IPS DF 6.9 (cell line): ENCODE measurements at regions not wholly inside any gene's neighbourhood (a gene's known extent, or its start where the extent isn't known, plus 50 kb on each side); places are given as distances from the start of the nearest gene placed in this dataset.

Source experiments
- DNase-seq: peaks from one replicate; pipeline ENCODE4 v3.0.0-alpha.2; 2013; ENCODE audit warnings: low read depth, low spot score
- H3K27ac ChIP-seq: one replicate; pipeline ENCODE4 v1.5.1; 2013; ENCODE audit warnings: low read length, control low read depth
- H3K27me3 ChIP-seq: 2 replicates; pipeline ENCODE4 v1.6.1; 2013; ENCODE audit warnings: mild to moderate bottlenecking, low read length; ENCODE audit not compliant: control insufficient read depth, insufficient read depth
- H3K36me3 ChIP-seq: 2 replicates; pipeline ENCODE4 v1.6.1; 2013; ENCODE audit warnings: low read length; ENCODE audit not compliant: control insufficient read depth, insufficient read depth
- H3K4me1 ChIP-seq: 2 replicates; pipeline ENCODE4 v1.6.1; 2013; ENCODE audit warnings: low read length; ENCODE audit not compliant: control insufficient read depth, insufficient read depth
- H3K4me3 ChIP-seq: 2 replicates; pipeline ENCODE4 v1.5.1; 2013; ENCODE audit warnings: mild to moderate bottlenecking, low read length
- H3K9me3 ChIP-seq: 2 replicates; pipeline ENCODE4 v1.6.1; 2013; ENCODE audit warnings: low read length, inconsistent platforms; ENCODE audit not compliant: control insufficient read depth, insufficient read depth
- WGBS: extraction: QIAGEN DNeasy Blood & Tissue Kit; methylation state at CpG from one replicate; pipeline ENCODE4 v1.1.7; 2013; ENCODE audit warnings: mixed read lengths, missing lambda C conversion rate; ENCODE audit not compliant: insufficient read length, insufficient coverage; 5-methylcytosine and 5-hydroxymethylcytosine counted together

- H3K27ac ChIP-seq: no peak overlapping the region
- no peaks in the 10 kb centered on the region for H3K36me3 ChIP-seq
- no peak for DNase-seq
- H3K4me1 ChIP-seq: no peaks in the 10 kb centered on the region
- no peaks in the 10 kb centered on the region for H3K27me3 ChIP-seq
- WGBS: no CpG with 5 or more reads among the region's 4 CpGs
- H3K9me3 ChIP-seq: no peaks in the 10 kb centered on the region
- no peak overlapping the region for H3K4me3 ChIP-seq
These were observed 1835.8 kb upstream of the TENM3 start for GRCh38 chr4:180407275-180407885.

- WGBS: 100% methylated on average over 1 of the region's 6 CpGs
- Histone ChIP-seq H3K4me1 (no peaks in the 10 kb centered on the region), H3K4me3 (no peak overlapping the region), H3K36me3 (no peaks in the 10 kb centered on the region), H3K9me3 (no peaks in the 10 kb centered on the region), H3K27ac (no peak overlapping the region), H3K27me3 (no peaks in the 10 kb centered on the region)
- no peak for DNase-seq
These were observed 1824.2 kb upstream of the TENM3 start for GRCh38 chr4:180418819-180419531.

GRCh38 chr4:180422989-180423711 lies 1820.1 kb upstream of the TENM3 start:
- no peak for DNase-seq
- no CpG with 5 or more reads among the region's 5 CpGs for WGBS

GRCh38 chr4:180423712-180424057 lies 1819.5 kb upstream of the TENM3 start:
- Histone ChIP-seq H3K9me3 (no peaks in the 10 kb centered on the region), H3K4me1 (no peaks in the 10 kb centered on the region), H3K27me3 (no peaks in the 10 kb centered on the region), H3K4me3 (no peak overlapping the region), H3K36me3 (no peaks in the 10 kb centered on the region), H3K27ac (no peak overlapping the region)
- WGBS: no CpG with 5 or more reads among the region's 4 CpGs
- no peak for DNase-seq

More at GRCh38 chr4:180422989-180423711, 1820.1 kb upstream of the TENM3 start:
- no peaks in the 10 kb centered on the region for H3K9me3 ChIP-seq
- H3K36me3 ChIP-seq: no peaks in the 10 kb centered on the region
- H3K4me3 ChIP-seq: no peak overlapping the region
- H3K4me1 ChIP-seq: no peaks in the 10 kb centered on the region
- H3K27ac ChIP-seq: no peak overlapping the region
- no peaks in the 10 kb centered on the region for H3K27me3 ChIP-seq

GRCh38 chr4:180426938-180427337 lies 1816.3 kb upstream of the TENM3 start:
- H3K4me3 ChIP-seq: no peak overlapping the region
- H3K27ac ChIP-seq: no peak overlapping the region
- WGBS: no CpG with 5 or more reads among the region's 3 CpGs
- H3K4me1 ChIP-seq: no peaks in the 10 kb centered on the region
- no peaks in the 10 kb centered on the region for H3K36me3 ChIP-seq
- no peaks in the 10 kb centered on the region for H3K27me3 ChIP-seq
- no peak for DNase-seq
- no peaks in the 10 kb centered on the region for H3K9me3 ChIP-seq

- Histone ChIP-seq H3K27me3 (no peaks in the 10 kb centered on the region), H3K4me3 (no peak overlapping the region), H3K4me1 (no peaks in the 10 kb centered on the region), H3K36me3 (no peaks in the 10 kb centered on the region), H3K9me3 (no peaks in the 10 kb centered on the region), H3K27ac (no peak overlapping the region)
- DNase-seq: no peak
- no CpG with 5 or more reads among the region's 7 CpGs for WGBS
These were observed 1812.9 kb upstream of the TENM3 start for GRCh38 chr4:180430283-180430682.

- Histone ChIP-seq H3K27ac (no peak overlapping the region), H3K4me3 (no peak overlapping the region), H3K4me1 (no peaks in the 10 kb centered on the region), H3K9me3 (no peaks in the 10 kb centered on the region), H3K27me3 (no peaks in the 10 kb centered on the region), H3K36me3 (no peaks in the 10 kb centered on the region)
- no CpG with 5 or more reads among the region's 3 CpGs for WGBS
- no peak for DNase-seq
These were observed 1808.9 kb upstream of the TENM3 start for GRCh38 chr4:180434131-180434895.

- H3K9me3 ChIP-seq: no peaks in the 10 kb centered on the region
- H3K27me3 ChIP-seq: no peaks in the 10 kb centered on the region
- no peaks in the 10 kb centered on the region for H3K4me1 ChIP-seq
- H3K27ac ChIP-seq: no peak overlapping the region
- WGBS: no CpG with 5 or more reads among the region's 1 CpG
- H3K4me3 ChIP-seq: no peak overlapping the region
- no peak for DNase-seq
- H3K36me3 ChIP-seq: no peaks in the 10 kb centered on the region
These were observed 1806.8 kb upstream of the TENM3 start for GRCh38 chr4:180436361-180436760.

GRCh38 chr4:180437601-180438000 lies 1805.6 kb upstream of the TENM3 start:
- H3K9me3 ChIP-seq: no peaks in the 10 kb centered on the region
- no peaks in the 10 kb centered on the region for H3K27me3 ChIP-seq
- H3K27ac ChIP-seq: no peak overlapping the region
- H3K4me3 ChIP-seq: no peak overlapping the region
- DNase-seq: no peak
- WGBS: no CpG with 5 or more reads among the region's 5 CpGs
- H3K4me1 ChIP-seq: no peaks in the 10 kb centered on the region
- H3K36me3 ChIP-seq: no peaks in the 10 kb centered on the region

GRCh38 chr4:180448306-180448705 lies 1794.9 kb upstream of the TENM3 start:
- no peaks in the 10 kb centered on the region for H3K9me3 ChIP-seq
- no peak overlapping the region for H3K4me3 ChIP-seq
- no peak for DNase-seq
- no peaks in the 10 kb centered on the region; the same call in 1 of the 2 replicates for H3K4me1 ChIP-seq
- H3K27me3 ChIP-seq: no peaks in the 10 kb centered on the region
- no peaks in the 10 kb centered on the region for H3K36me3 ChIP-seq
- WGBS: no CpG with 5 or more reads among the region's 1 CpG
- H3K27ac ChIP-seq: no peak overlapping the region
